CD4-positive, alpha-beta T cell (primary cell): ENCODE measurements at regions not wholly inside any gene's neighbourhood (a gene's known extent, or its start where the extent isn't known, plus 50 kb on each side); places are given as distances from the start of the nearest gene placed in this dataset.

Source experiments
- ATAC-seq: fragments of 200-7000 bp; cut with Tn5 transposase; one replicate; pipeline ENCODE4 v1.10.0; 2022; ENCODE audit warnings: mild to moderate bottlenecking; ENCODE audit not compliant: poor library complexity
- CTCF ChIA-PET: fragments of 350-600 bp; sonication (Branson Sonifier 250); formaldehyde crosslinking; loops from one replicate; lab custom pipeline; 2021; ENCODE audit warnings: antibody characterized with exemption, inconsistent platforms; lab: Charles Lee
- POLR2A ChIA-PET: fragments of 350-600 bp; sonication (Branson Sonifier 250); formaldehyde crosslinking; loops from one replicate; lab custom pipeline; 2021; ENCODE audit warnings: antibody characterized with exemption, inconsistent platforms; lab: Charles Lee
- DNase-seq, 14 experiments: peaks; one replicate each; pipeline ENCODE4 v3.0.0-alpha.2; 2013 to 2020; ENCODE audit warnings: mixed read lengths in 2 of 14
- H3K27ac ChIP-seq, 2 donors: one replicate each; pipeline versions ENCODE4 v1.5.1 to v1.7.0; 2013; ENCODE audit warnings: low read length in 2 of 2, low read depth in 1 of 2, mild to moderate bottlenecking in 1 of 2
- H3K27me3 ChIP-seq, 2 experiments: 1 replicate in 1 of 2; 2 replicates in 1 of 2; pipeline versions ENCODE4 v1.6.1 to v1.7.0; 2013; ENCODE audit warnings: low read length in 2 of 2, control low read depth in 1 of 2, mild to moderate bottlenecking in 1 of 2, moderate library complexity in 1 of 2; ENCODE audit not compliant: insufficient read depth in 2 of 2, control insufficient read depth in 1 of 2
- H3K36me3 ChIP-seq: one replicate; pipeline ENCODE4 v1.6.1; 2013; ENCODE audit warnings: low read length, control low read depth; ENCODE audit not compliant: insufficient read depth
- H3K4me1 ChIP-seq: one replicate; pipeline ENCODE4 v1.6.1; 2013; ENCODE audit warnings: low read length, control low read depth; ENCODE audit not compliant: insufficient read depth
- H3K4me3 ChIP-seq: one replicate; pipeline ENCODE4 v1.5.1; 2013; ENCODE audit warnings: mild to moderate bottlenecking, low read length, moderate library complexity
- H3K9me3 ChIP-seq, 2 experiments: 1 replicate in 1 of 2; 2 replicates in 1 of 2; pipeline versions ENCODE4 v1.6.1 to v1.7.0; 2013; ENCODE audit warnings: low read length in 2 of 2, mild to moderate bottlenecking in 2 of 2, control low read depth in 1 of 2, moderate library complexity in 1 of 2; ENCODE audit not compliant: control insufficient read depth in 1 of 2, insufficient read depth in 1 of 2
- H3K27ac Mint-ChIP-seq: one replicate; pipeline ENCODE4 v1.8.0; 2020; ENCODE audit warnings: mixed read lengths
- H3K27me3 Mint-ChIP-seq: one replicate; pipeline ENCODE4 v1.8.0; 2021; ENCODE audit warnings: mixed read lengths
- H3K36me3 Mint-ChIP-seq: one replicate; pipeline ENCODE4 v1.8.0; 2021; ENCODE audit warnings: low read depth, mixed read lengths
- H3K4me1 Mint-ChIP-seq: one replicate; pipeline ENCODE4 v1.8.0; 2021; ENCODE audit warnings: low read depth, mixed read lengths
- H3K4me3 Mint-ChIP-seq: one replicate; pipeline ENCODE4 v1.8.0; 2020; ENCODE audit warnings: mild to moderate bottlenecking, mixed read lengths
- H3K9me3 Mint-ChIP-seq: one replicate; pipeline ENCODE4 v1.8.0; 2020; ENCODE audit warnings: mixed read lengths
- CTCF ChIP-seq: fragments of 200-600 bp; IDR thresholded peaks from one replicate; pipeline ENCODE4 v1.8.0; 2022; ENCODE audit warnings: antibody characterized with exemption, mild to moderate bottlenecking
- intact Hi-C, 2 experiments: fragments of 100-400 bp; cut with DNase I in 1 of 2; cut with micrococcal nuclease in 1 of 2; formaldehyde crosslinking; loops; one replicate each; pipeline versions ENCODE4 v1.15.1 to v1.9.0; 2023 to 2025; cut with DNase I, micrococcal nuclease

- H3K9me3 ChIP-seq = peaks cover 5% of the 10 kb centered on the region in 2 experiments
- peaks cover 9% of the 10 kb centered on the region for H3K9me3 Mint-ChIP-seq
- ChIA-PET CTCF (no interaction called here), POLR2A (no interaction called here)
- H3K4me3 ChIP-seq = no peak overlapping the region
- H3K27ac ChIP-seq = no peak overlapping the region
- TF ChIP-seq CTCF = no peak
- intact Hi-C loops = no loop called here
- H3K36me3 Mint-ChIP-seq = no peaks in the 10 kb centered on the region
- H3K4me3 Mint-ChIP-seq = no peak overlapping the region
- H3K4me1 Mint-ChIP-seq = no peaks in the 10 kb centered on the region
- no peaks in the 10 kb centered on the region for H3K36me3 ChIP-seq
- H3K27me3 Mint-ChIP-seq = no peaks in the 10 kb centered on the region
- DNase-seq = no peak
- H3K27ac Mint-ChIP-seq = no peak overlapping the region
- no peak for ATAC-seq
- H3K27me3 ChIP-seq = no peaks in the 10 kb centered on the region
- no peaks in the 10 kb centered on the region for H3K4me1 ChIP-seq
These were observed 351.8 kb downstream of the ZNF326 start for GRCh38 chr1:90346757-90347156.

- H3K27ac ChIP-seq = no peak overlapping the region
- Mint-ChIP-seq H3K4me3 (no peak overlapping the region), H3K9me3 (peaks cover 9% of the 10 kb centered on the region)
These were observed 351.4 kb downstream of the ZNF326 start for GRCh38 chr1:90346349-90346748.

GRCh38 chr1:90344963-90345730 is 350.2 kb downstream of the ZNF326 start:
- Histone ChIP-seq H3K27me3 (no peaks in the 10 kb centered on the region), H3K4me3 (no peak overlapping the region), H3K36me3 (no peaks in the 10 kb centered on the region), H3K9me3 (peaks cover 5% of the 10 kb centered on the region in 2 experiments), H3K27ac (no peak overlapping the region), H3K4me1 (no peaks in the 10 kb centered on the region)
- ChIA-PET CTCF (no interaction called here), POLR2A (no interaction called here)
- H3K4me1 Mint-ChIP-seq = peaks cover 8% of the 10 kb centered on the region
- no peaks in the 10 kb centered on the region for H3K27me3 Mint-ChIP-seq
- no peak for TF ChIP-seq CTCF
- no peak overlapping the region for H3K4me3 Mint-ChIP-seq
- ATAC-seq (no peak), DNase-seq (no peak)
- H3K9me3 Mint-ChIP-seq = peaks cover 9% of the 10 kb centered on the region
- intact Hi-C loops = no loop called here
- no peak overlapping the region for H3K27ac Mint-ChIP-seq
- no peaks in the 10 kb centered on the region for H3K36me3 Mint-ChIP-seq

More at GRCh38 chr1:90346349-90346748, 351.4 kb downstream of the ZNF326 start:
- no peak for DNase-seq
- ATAC-seq = no peak
- Mint-ChIP-seq H3K4me1 (no peaks in the 10 kb centered on the region), H3K27ac (no peak overlapping the region), H3K36me3 (no peaks in the 10 kb centered on the region), H3K27me3 (no peaks in the 10 kb centered on the region)
- Histone ChIP-seq H3K9me3 (peaks cover 5% of the 10 kb centered on the region in 2 experiments), H3K4me3 (no peak overlapping the region), H3K36me3 (no peaks in the 10 kb centered on the region), H3K4me1 (no peaks in the 10 kb centered on the region), H3K27me3 (no peaks in the 10 kb centered on the region)
- TF ChIP-seq CTCF = no peak
- POLR2A ChIA-PET = no interaction called here
- intact Hi-C loops = no loop called here
- CTCF ChIA-PET = no interaction called here
